ENCODE measurements at regions not wholly inside any gene's neighbourhood (a gene's known extent, or its start where the extent isn't known, plus 50 kb on each side); places are given as distances from the start of the nearest gene placed in this dataset.

- TF ChIP-seq MEIS1 (CRISPR knock-in tag; IDR thresholded peaks at IDR 0.05; ENCODE audit: borderline replicate concordance) (no peak), ZNF596 (tag by site-specific recombination; IDR thresholded peaks at IDR 0.05) (no peak)
Observed at GRCh38 chr7:93008833-93009232, 108.9 kb downstream of the SAMD9 start.
